ENCODE measurements at regions not wholly inside any gene's neighbourhood (a gene's known extent, or its start where the extent isn't known, plus 50 kb on each side); places are given as distances from the start of the nearest gene placed in this dataset.

- peaks cover 32% of the 10 kb centered on the region for H3K4me1 ChIP-seq
- DNase-seq (ENCODE audit: low spot score in 2 of 2), result no peak
- no peaks in the 10 kb centered on the region for H3K27me3 ChIP-seq
- 55% methylated on average over 13 of the region's 28 CpGs for WGBS
- no peaks in the 10 kb centered on the region for H3K9me3 ChIP-seq
- no peak overlapping the region for H3K4me3 ChIP-seq
- H3K27ac ChIP-seq, result no peak overlapping the region
- TF ChIP-seq CTCF (IDR thresholded peaks at IDR 0.05), result no peak
- no peak for TF ChIP-seq POLR2AphosphoS5 (IDR thresholded peaks at IDR 0.05)
- no peak for TF ChIP-seq POLR2A (IDR thresholded peaks at IDR 0.05)
- no peak for TF ChIP-seq EP300 (IDR thresholded peaks at IDR 0.05)
- H3K36me3 ChIP-seq, result no peaks in the 10 kb centered on the region
Measured at GRCh38 chr16:85329059-85329812, 217.0 kb upstream of the CIBAR2 start.

- Histone ChIP-seq H3K27me3 (no peaks in the 10 kb centered on the region), H3K9me3 (no peaks in the 10 kb centered on the region), H3K27ac (no peak overlapping the region), H3K36me3 (no peaks in the 10 kb centered on the region), H3K4me1 (peaks cover 36% of the 10 kb centered on the region), H3K4me3 (no peak overlapping the region)
- no peak for TF ChIP-seq EP300 (IDR thresholded peaks at IDR 0.05)
- no peak for TF ChIP-seq POLR2A (IDR thresholded peaks at IDR 0.05)
- TF ChIP-seq CTCF (IDR thresholded peaks at IDR 0.05), result no peak
- no peak for TF ChIP-seq POLR2AphosphoS5 (IDR thresholded peaks at IDR 0.05)
- WGBS, result 44% methylated on average over 17 of the region's 21 CpGs
- no peak for DNase-seq (ENCODE audit: low spot score in 2 of 2)
Measured at GRCh38 chr16:85330006-85330693, 217.9 kb upstream of the CIBAR2 start.

- H3K36me3 ChIP-seq, result no peaks in the 10 kb centered on the region
- WGBS, result 38% methylated on average over 6 of the region's 6 CpGs
- H3K27ac ChIP-seq, result no peak overlapping the region
- H3K27me3 ChIP-seq, result no peaks in the 10 kb centered on the region
- no peak overlapping the region for H3K4me3 ChIP-seq
- DNase-seq (ENCODE audit: low spot score in 2 of 2), result no peak
- TF ChIP-seq POLR2AphosphoS5 (IDR thresholded peaks at IDR 0.05) (no peak), CTCF (IDR thresholded peaks at IDR 0.05) (peak; percentile 26 to 33)
- H3K9me3 ChIP-seq, result no peaks in the 10 kb centered on the region
- H3K4me1 ChIP-seq, result peaks cover 42% of the 10 kb centered on the region
Measured at GRCh38 chr16:85330694-85331188, 218.5 kb upstream of the CIBAR2 start.

- Histone ChIP-seq H3K9me3 (no peaks in the 10 kb centered on the region), H3K36me3 (no peaks in the 10 kb centered on the region), H3K4me3 (no peak overlapping the region), H3K27me3 (no peaks in the 10 kb centered on the region), H3K27ac (no peak overlapping the region), H3K4me1 (peaks cover 46% of the 10 kb centered on the region)
- DNase-seq (ENCODE audit: low spot score in 2 of 2), result no peak
- 55% methylated on average over 7 of the region's 7 CpGs for WGBS
- TF ChIP-seq POLR2AphosphoS5 (IDR thresholded peaks at IDR 0.05), result no peak
Measured at GRCh38 chr16:85331688-85332087, 219.4 kb upstream of the CIBAR2 start.

- Histone ChIP-seq H3K27ac (no peak overlapping the region), H3K4me1 (peaks cover 46% of the 10 kb centered on the region), H3K27me3 (no peaks in the 10 kb centered on the region), H3K9me3 (no peaks in the 10 kb centered on the region), H3K4me3 (no peak overlapping the region), H3K36me3 (no peaks in the 10 kb centered on the region)
- TF ChIP-seq EP300 (IDR thresholded peaks at IDR 0.05) (no peak), POLR2A (IDR thresholded peaks at IDR 0.05) (no peak), POLR2AphosphoS5 (IDR thresholded peaks at IDR 0.05) (no peak), CTCF (IDR thresholded peaks at IDR 0.05) (no peak)
- WGBS, result 85% methylated on average over 12 of the region's 12 CpGs
- no peak for DNase-seq (ENCODE audit: low spot score in 2 of 2)
Measured at GRCh38 chr16:85332175-85332574, 219.9 kb upstream of the CIBAR2 start.
